ENCODE measurements at regions not wholly inside any gene's neighbourhood (a gene's known extent, or its start where the extent isn't known, plus 50 kb on each side); places are given as distances from the start of the nearest gene placed in this dataset.

- no peak for TF ChIP-seq CTCF (IDR thresholded peaks at IDR 0.05)
- TF ChIP-seq POLR2A (IDR thresholded peaks at IDR 0.05), result no peak
- TF ChIP-seq POLR2AphosphoS5 (IDR thresholded peaks at IDR 0.05), result no peak
These were observed 164.5 kb downstream of the PSMG1 start for GRCh38 chr21:39018730-39019129.

All from sigmoid colon (tissue), 4 donors.